Endothelial cell of umbilical vein (primary cell): ENCODE measurements at regions not wholly inside any gene's neighbourhood (a gene's known extent, or its start where the extent isn't known, plus 50 kb on each side); places are given as distances from the start of the nearest gene placed in this dataset.

Experiments used
- BruUV-seq: library from RNA; stranded (reverse); fragments of 400-500 nt; replicated peaks from 2 replicates; lab custom pipeline; 2021; lab: Mats Ljungman, UMichigan
- CTCF ChIA-PET: fragments of 300-600, 350-600 bp; sonication (Branson Sonifier 250); formaldehyde crosslinking; loops from one replicate; lab custom pipeline; 2021; ENCODE audit warnings: antibody characterized with exemption, inconsistent platforms; lab: Charles Lee
- POLR2A ChIA-PET: fragments of 300-600, 350-600 bp; sonication (Branson Sonifier 250); formaldehyde crosslinking; loops from one replicate; lab custom pipeline; 2021; ENCODE audit warnings: antibody characterized with exemption, inconsistent platforms; lab: Charles Lee
- DNase-seq: peaks from one replicate; pipeline ENCODE4 v3.0.0-alpha.2; 2011; ENCODE audit warnings: low read depth, low spot score
- FAIRE-seq: peaks from 2 replicates; lab custom pipeline; 2011; peaks lifted over from hg19 to GRCh38; lab: Jason Lieb, UNC
- H2AFZ ChIP-seq: 2 replicates; pipeline ENCODE4 v1.6.0; 2012; ENCODE audit warnings: low read depth, low read length, control low read depth, inconsistent platforms
- H3K27ac ChIP-seq: 2 replicates; pipeline ENCODE4 v1.5.1; 2011; ENCODE audit warnings: low read depth, mild to moderate bottlenecking, control low read depth, low read length, moderate library complexity; ENCODE audit not compliant: insufficient read depth
- H3K27me3 ChIP-seq, 2 experiments: 2 replicates each; pipeline versions ENCODE4 v1.6.0 to v1.6.1; 2011; ENCODE audit warnings: low read length in 2 of 2, mixed read lengths in 1 of 2; ENCODE audit not compliant: control insufficient read depth in 2 of 2, insufficient read depth in 2 of 2
- H3K36me3 ChIP-seq, 2 experiments: 2 replicates in 1 of 2; 3 replicates in 1 of 2; pipeline ENCODE4 v1.5.1; 2011; ENCODE audit warnings: low read length in 2 of 2, mild to moderate bottlenecking in 1 of 2, moderate library complexity in 1 of 2; ENCODE audit not compliant: control insufficient read depth in 2 of 2, insufficient read depth in 2 of 2; ENCODE audit errors: extremely low read depth in 1 of 2
- H3K4me1 ChIP-seq: 3 replicates; pipeline ENCODE4 v1.5.1; 2011; ENCODE audit warnings: mild to moderate bottlenecking, low read length; ENCODE audit not compliant: control insufficient read depth, insufficient read depth; ENCODE audit errors: extremely low read depth
- H3K4me2 ChIP-seq: 2 replicates; pipeline ENCODE4 v1.6.1; 2011; ENCODE audit warnings: low read length, control low read depth, mixed read lengths; ENCODE audit not compliant: insufficient read depth
- H3K4me3 ChIP-seq, 3 experiments: fragments of 200-600 bp in 1 of 3; sonication (generic), shearing (Covaris generic) in 1 of 3; replicated peaks in 1 of 3; 2 replicates each; pipeline ENCODE4 v1.5.1; 2011 to 2016; ENCODE audit warnings: control low read depth in 3 of 3, low read length in 3 of 3, mild to moderate bottlenecking in 2 of 3, inconsistent platforms in 1 of 3, low read depth in 1 of 3, moderate library complexity in 1 of 3; ENCODE audit not compliant: insufficient read depth in 1 of 3
- H3K79me2 ChIP-seq: 2 replicates; pipeline ENCODE4 v1.6.0; 2012; ENCODE audit warnings: low read length, inconsistent platforms; ENCODE audit not compliant: control insufficient read depth, insufficient read depth
- H3K9ac ChIP-seq: replicated peaks from 2 replicates; pipeline ENCODE3; 2011; ENCODE audit warnings: low read length, control low read depth; ENCODE audit not compliant: insufficient read depth; ENCODE audit errors: extremely low read depth
- H3K9me1 ChIP-seq: replicated peaks from 3 replicates; pipeline ENCODE4 v1.6.0; 2011; ENCODE audit warnings: mild to moderate bottlenecking, low read length; ENCODE audit not compliant: control insufficient read depth, insufficient read depth; ENCODE audit errors: extremely low read depth
- H3K9me3 ChIP-seq: replicated peaks from 2 replicates; pipeline ENCODE4 v1.5.1; 2012; ENCODE audit warnings: low read length, inconsistent platforms; ENCODE audit not compliant: control insufficient read depth, insufficient read depth
- H4K20me1 ChIP-seq: replicated peaks from 2 replicates; pipeline ENCODE3; 2011; ENCODE audit warnings: mild to moderate bottlenecking, low read length; ENCODE audit not compliant: control insufficient read depth, insufficient read depth; ENCODE audit errors: extremely low read depth
- CTCF ChIP-seq, 2 donors: IDR thresholded peaks; 1 replicate in 1 of 2; 2 replicates in 1 of 2; pipeline ENCODE4 v1.5.1; 2011; ENCODE audit warnings: low read length in 2 of 2, mild to moderate bottlenecking in 2 of 2, moderate library complexity in 2 of 2, control low read depth in 1 of 2, inconsistent platforms in 1 of 2, low read depth in 1 of 2; ENCODE audit not compliant: insufficient read depth in 1 of 2; ENCODE audit errors: extremely low read depth in 1 of 2
- EZH2 ChIP-seq: IDR thresholded peaks from 2 replicates; pipeline ENCODE4 v1.6.1; 2012; ENCODE audit warnings: borderline replicate concordance, low read depth, mild to moderate bottlenecking, moderate library complexity, low read length, inconsistent platforms; ENCODE audit not compliant: severe bottlenecking
- FOS ChIP-seq: IDR thresholded peaks from 2 replicates; pipeline ENCODE4 v1.6.1; 2011; ENCODE audit warnings: mild to moderate bottlenecking, low read length, moderate library complexity, borderline replicate concordance; ENCODE audit not compliant: insufficient read depth
- GATA2 ChIP-seq: IDR thresholded peaks from 2 replicates; pipeline ENCODE4 v1.7.0; 2011; ENCODE audit warnings: low read depth, mild to moderate bottlenecking, moderate library complexity, mixed read lengths, low read length; ENCODE audit not compliant: insufficient read length, insufficient read depth
- JUN ChIP-seq: IDR thresholded peaks from 2 replicates; pipeline ENCODE4 v1.6.1; 2011; ENCODE audit warnings: borderline replicate concordance, low read depth; ENCODE audit not compliant: insufficient read length, insufficient read depth
- MAX ChIP-seq: IDR thresholded peaks from 2 replicates; pipeline ENCODE4 v1.6.1; 2011; ENCODE audit not compliant: insufficient read depth, insufficient read length
- MYC ChIP-seq: IDR thresholded peaks from one replicate; pipeline ENCODE4 v1.6.1; 2011; ENCODE audit warnings: mild to moderate bottlenecking, low read depth, low read length
- POLR2A ChIP-seq: IDR thresholded peaks from 2 replicates; pipeline ENCODE4 v1.6.1; 2012; ENCODE audit warnings: low read depth, mild to moderate bottlenecking, control low read depth, low read length
- POLR2AphosphoS5 ChIP-seq: IDR thresholded peaks from 2 replicates; pipeline ENCODE4 v1.6.1; 2012; ENCODE audit warnings: low read depth, mild to moderate bottlenecking, control low read depth, low read length, moderate library complexity; ENCODE audit not compliant: insufficient read depth
- dilution Hi-C: fragments of 300-500 bp; cut with MboI; formaldehyde crosslinking; loops from one replicate; pipeline ENCODE4 v1.15.0; 2019; ENCODE audit warnings: low sequenced_read_pairs; ENCODE audit not compliant: extremely low pct_ligation_motif_present
- intact Hi-C: fragments of 100-400 bp; cut with micrococcal nuclease; formaldehyde crosslinking; loops from one replicate; pipeline ENCODE4 v1.10.0; 2022

- Histone ChIP-seq H3K4me3 (no peak overlapping the region), H3K27me3 (no peaks in the 10 kb centered on the region), H3K79me2 (no peaks in the 10 kb centered on the region), H3K4me2 (no peak overlapping the region), H3K9me1 (no peaks in the 10 kb centered on the region), H3K27ac (no peak overlapping the region), H3K9ac (no peak overlapping the region), H2AFZ (no peak overlapping the region), H4K20me1 (no peaks in the 10 kb centered on the region), H3K4me1 (no peaks in the 10 kb centered on the region), H3K36me3 (no peaks in the 10 kb centered on the region), H3K9me3 (no peaks in the 10 kb centered on the region)
- DNase-seq (no peak), FAIRE-seq (no peak)
- POLR2A ChIA-PET, result no interaction called here
- CTCF ChIA-PET, result no interaction called here
- dilution Hi-C loops, result no loop called here
- TF ChIP-seq FOS (no peak), GATA2 (no peak), MYC (no peak), EZH2 (no peak), POLR2AphosphoS5 (no peak), JUN (no peak), POLR2A (no peak), CTCF (IDR thresholded peaks at IDR 0.05; ENCODE audit: extremely low read depth in 1 of 2, insufficient read depth in 1 of 2, low read depth in 1 of 2, low read length in 2 of 2) (no peak), MAX (no peak)
- BruUV-seq, result no TSS peak
- intact Hi-C loops, result no loop called here
Measured at GRCh38 chr15:53165988-53166683, 376.0 kb upstream of the ONECUT1 start.
